Activated T-helper 1 cell treated with anti-CD3 and anti-CD28 coated beads, Interleukin-12 subunit alpha, Interleukin-12 subunit beta, Interleukin-2, Interleukin-4 antibody, amounts not matched to agents 30 ng/mL and 10 ng/mL and 1 ng/mL, durations not matched to agents 14 hours and 24 hours and 36 hours (primary cell): ENCODE measurements at regions not wholly inside any gene's neighbourhood (a gene's known extent, or its start where the extent isn't known, plus 50 kb on each side); places are given as distances from the start of the nearest gene placed in this dataset.

Source experiments
- DNase-seq: peaks from one replicate; pipeline ENCODE4 v3.0.0; 2021; ENCODE audit warnings: low spot score
- H3K27ac Mint-ChIP-seq: one replicate; pipeline ENCODE4 v1.8.0; 2021; ENCODE audit warnings: mild to moderate bottlenecking, mixed read lengths
- H3K27me3 Mint-ChIP-seq: one replicate; pipeline ENCODE4 v1.8.0; 2022; ENCODE audit warnings: mild to moderate bottlenecking, moderate library complexity, mixed read lengths; ENCODE audit not compliant: insufficient read depth
- H3K36me3 Mint-ChIP-seq: one replicate; pipeline ENCODE4 v1.8.0; 2021; ENCODE audit warnings: low read depth, mixed read lengths
- H3K4me1 Mint-ChIP-seq: one replicate; pipeline ENCODE4 v1.8.0; 2021; ENCODE audit warnings: low read depth, mixed read lengths
- H3K4me3 Mint-ChIP-seq: one replicate; pipeline ENCODE4 v1.8.0; 2021; ENCODE audit warnings: mild to moderate bottlenecking, moderate library complexity, mixed read lengths
- H3K9me3 Mint-ChIP-seq: one replicate; pipeline ENCODE4 v1.8.0; 2021; ENCODE audit warnings: mixed read lengths
- intact Hi-C: fragments of 100-400 bp; cut with micrococcal nuclease; formaldehyde crosslinking; loops from one replicate; pipeline ENCODE4 v1.15.1; 2024

GRCh38 chr16:47971225-47971624 is 184.6 kb downstream of the ABCC12 start:
- H3K9me3 Mint-ChIP-seq = no peaks in the 10 kb centered on the region
- DNase-seq = no peak
- H3K27me3 Mint-ChIP-seq = no peaks in the 10 kb centered on the region
- no peaks in the 10 kb centered on the region for H3K4me1 Mint-ChIP-seq
- no peak overlapping the region for H3K4me3 Mint-ChIP-seq
- intact Hi-C loops = loop anchor here (10.0 kb wide), 1 partner anchor 826 kb away; the partner anchor contains the start of gene NETO2
- no peak overlapping the region for H3K27ac Mint-ChIP-seq
- H3K36me3 Mint-ChIP-seq = no peaks in the 10 kb centered on the region

- Mint-ChIP-seq H3K4me3 (no peak overlapping the region), H3K36me3 (no peaks in the 10 kb centered on the region), H3K27me3 (no peaks in the 10 kb centered on the region), H3K27ac (no peak overlapping the region), H3K9me3 (no peaks in the 10 kb centered on the region), H3K4me1 (no peaks in the 10 kb centered on the region)
- intact Hi-C loops = loop anchor here (10.0 kb wide), 1 partner anchor 826 kb away; the partner anchor contains the start of gene NETO2
- no peak for DNase-seq
These were observed 185.4 kb downstream of the ABCC12 start for GRCh38 chr16:47970291-47970931.

GRCh38 chr16:47967374-47967773 is 188.4 kb downstream of the ABCC12 start:
- no peaks in the 10 kb centered on the region for H3K9me3 Mint-ChIP-seq
- no peak overlapping the region for H3K4me3 Mint-ChIP-seq
- no peaks in the 10 kb centered on the region for H3K27me3 Mint-ChIP-seq
- H3K4me1 Mint-ChIP-seq = no peaks in the 10 kb centered on the region
- intact Hi-C loops = no loop called here
- no peak overlapping the region for H3K27ac Mint-ChIP-seq
- no peak for DNase-seq
- no peaks in the 10 kb centered on the region for H3K36me3 Mint-ChIP-seq

- H3K27me3 Mint-ChIP-seq = no peaks in the 10 kb centered on the region
- H3K4me3 Mint-ChIP-seq = no peak overlapping the region
- intact Hi-C loops = no loop called here
- no peaks in the 10 kb centered on the region for H3K4me1 Mint-ChIP-seq
- H3K36me3 Mint-ChIP-seq = no peaks in the 10 kb centered on the region
- no peak for DNase-seq
- H3K27ac Mint-ChIP-seq = no peak overlapping the region
- H3K9me3 Mint-ChIP-seq = no peaks in the 10 kb centered on the region
These were observed 189.5 kb downstream of the ABCC12 start for GRCh38 chr16:47966325-47966724.

GRCh38 chr16:47965439-47965838 is 190.4 kb downstream of the ABCC12 start:
- no peak for DNase-seq
- H3K36me3 Mint-ChIP-seq = no peaks in the 10 kb centered on the region
- intact Hi-C loops = no loop called here
- H3K9me3 Mint-ChIP-seq = no peaks in the 10 kb centered on the region
- H3K4me1 Mint-ChIP-seq = no peaks in the 10 kb centered on the region
- H3K27me3 Mint-ChIP-seq = no peaks in the 10 kb centered on the region
- H3K4me3 Mint-ChIP-seq = no peak overlapping the region
- H3K27ac Mint-ChIP-seq = no peak overlapping the region

- no peak overlapping the region for H3K4me3 Mint-ChIP-seq
- intact Hi-C loops = no loop called here
- no peaks in the 10 kb centered on the region for H3K9me3 Mint-ChIP-seq
- H3K36me3 Mint-ChIP-seq = no peaks in the 10 kb centered on the region
- H3K27me3 Mint-ChIP-seq = no peaks in the 10 kb centered on the region
- no peak for DNase-seq
- no peaks in the 10 kb centered on the region for H3K4me1 Mint-ChIP-seq
- H3K27ac Mint-ChIP-seq = no peak overlapping the region
These were observed 197.1 kb downstream of the ABCC12 start for GRCh38 chr16:47958726-47959125.

GRCh38 chr16:47956916-47957315 is 198.9 kb downstream of the ABCC12 start:
- no peaks in the 10 kb centered on the region for H3K27me3 Mint-ChIP-seq
- no peak overlapping the region for H3K27ac Mint-ChIP-seq
- no peak overlapping the region for H3K4me3 Mint-ChIP-seq
- H3K9me3 Mint-ChIP-seq = no peaks in the 10 kb centered on the region
- H3K4me1 Mint-ChIP-seq = no peaks in the 10 kb centered on the region
- intact Hi-C loops = no loop called here
- H3K36me3 Mint-ChIP-seq = no peaks in the 10 kb centered on the region
- DNase-seq = no peak

GRCh38 chr16:47949714-47950113 is 206.1 kb downstream of the ABCC12 start:
- H3K9me3 Mint-ChIP-seq = no peaks in the 10 kb centered on the region
- H3K36me3 Mint-ChIP-seq = no peaks in the 10 kb centered on the region
- no peaks in the 10 kb centered on the region for H3K4me1 Mint-ChIP-seq
- intact Hi-C loops = no loop called here
- no peak overlapping the region for H3K4me3 Mint-ChIP-seq
- no peak overlapping the region for H3K27ac Mint-ChIP-seq
- no peaks in the 10 kb centered on the region for H3K27me3 Mint-ChIP-seq
- no peak for DNase-seq

GRCh38 chr16:47949276-47949675 is 206.5 kb downstream of the ABCC12 start:
- Mint-ChIP-seq H3K27ac (no peak overlapping the region), H3K9me3 (no peaks in the 10 kb centered on the region), H3K27me3 (no peaks in the 10 kb centered on the region), H3K4me3 (no peak overlapping the region), H3K4me1 (no peaks in the 10 kb centered on the region), H3K36me3 (no peaks in the 10 kb centered on the region)
- intact Hi-C loops = no loop called here
- DNase-seq = no peak

GRCh38 chr16:47947723-47948122 is 208.1 kb downstream of the ABCC12 start:
- DNase-seq = no peak
- no peaks in the 10 kb centered on the region for H3K27me3 Mint-ChIP-seq
- no peaks in the 10 kb centered on the region for H3K36me3 Mint-ChIP-seq
- H3K27ac Mint-ChIP-seq = no peak overlapping the region
- no peaks in the 10 kb centered on the region for H3K4me1 Mint-ChIP-seq
- intact Hi-C loops = no loop called here
- H3K4me3 Mint-ChIP-seq = no peak overlapping the region
- no peaks in the 10 kb centered on the region for H3K9me3 Mint-ChIP-seq

GRCh38 chr16:47946092-47946491 is 209.7 kb downstream of the ABCC12 start:
- Mint-ChIP-seq H3K27me3 (no peaks in the 10 kb centered on the region), H3K27ac (no peak overlapping the region), H3K4me3 (no peak overlapping the region), H3K9me3 (no peaks in the 10 kb centered on the region), H3K36me3 (no peaks in the 10 kb centered on the region), H3K4me1 (no peaks in the 10 kb centered on the region)
- no peak for DNase-seq
- intact Hi-C loops = no loop called here

GRCh38 chr16:47944589-47944988 is 211.2 kb downstream of the ABCC12 start:
- H3K36me3 Mint-ChIP-seq = no peaks in the 10 kb centered on the region
- H3K27ac Mint-ChIP-seq = no peak overlapping the region
- H3K27me3 Mint-ChIP-seq = no peaks in the 10 kb centered on the region
- intact Hi-C loops = no loop called here
- DNase-seq = no peak
- no peaks in the 10 kb centered on the region for H3K4me1 Mint-ChIP-seq
- H3K9me3 Mint-ChIP-seq = no peaks in the 10 kb centered on the region
- H3K4me3 Mint-ChIP-seq = no peak overlapping the region

- Mint-ChIP-seq H3K27me3 (no peaks in the 10 kb centered on the region), H3K9me3 (no peaks in the 10 kb centered on the region), H3K4me3 (no peak overlapping the region), H3K27ac (no peak overlapping the region), H3K4me1 (no peaks in the 10 kb centered on the region), H3K36me3 (no peaks in the 10 kb centered on the region)
- intact Hi-C loops = no loop called here
- no peak for DNase-seq
These were observed 212.6 kb downstream of the ABCC12 start for GRCh38 chr16:47943235-47943634.

- H3K36me3 Mint-ChIP-seq = no peaks in the 10 kb centered on the region
- no peak overlapping the region for H3K27ac Mint-ChIP-seq
- H3K27me3 Mint-ChIP-seq = no peaks in the 10 kb centered on the region
- H3K9me3 Mint-ChIP-seq = no peaks in the 10 kb centered on the region
- DNase-seq = no peak
- intact Hi-C loops = no loop called here
- H3K4me1 Mint-ChIP-seq = no peaks in the 10 kb centered on the region
- H3K4me3 Mint-ChIP-seq = no peak overlapping the region
These were observed 215.3 kb downstream of the ABCC12 start for GRCh38 chr16:47940466-47940865.
